Gastrocnemius medialis (tissue), 4 donors: ENCODE measurements at regions not wholly inside any gene's neighbourhood (a gene's known extent, or its start where the extent isn't known, plus 50 kb on each side); places are given as distances from the start of the nearest gene placed in this dataset.

ENCODE experiments used
- CTCF ChIP-seq, 5 experiments: fragments of 450-650 bp in 3 of 5; fragments of 200-600 bp in 2 of 5; sonication (generic) in 2 of 5; IDR thresholded peaks in 4 of 5; conservative IDR thresholded peaks in 1 of 5; 1 replicate in 4 of 5; 2 replicates in 1 of 5; pipeline ENCODE4 v1.5.1; 2016 to 2019; ENCODE audit warnings: antibody characterized with exemption in 5 of 5, mild to moderate bottlenecking in 3 of 5, moderate library complexity in 3 of 5
- POLR2A ChIP-seq, 2 donors: fragments of 450-650 bp; IDR thresholded peaks; one replicate each; pipeline ENCODE4 v1.6.1; 2017; ENCODE audit warnings: antibody characterized with exemption in 2 of 2, mild to moderate bottlenecking in 2 of 2, moderate library complexity in 2 of 2

DNA sequence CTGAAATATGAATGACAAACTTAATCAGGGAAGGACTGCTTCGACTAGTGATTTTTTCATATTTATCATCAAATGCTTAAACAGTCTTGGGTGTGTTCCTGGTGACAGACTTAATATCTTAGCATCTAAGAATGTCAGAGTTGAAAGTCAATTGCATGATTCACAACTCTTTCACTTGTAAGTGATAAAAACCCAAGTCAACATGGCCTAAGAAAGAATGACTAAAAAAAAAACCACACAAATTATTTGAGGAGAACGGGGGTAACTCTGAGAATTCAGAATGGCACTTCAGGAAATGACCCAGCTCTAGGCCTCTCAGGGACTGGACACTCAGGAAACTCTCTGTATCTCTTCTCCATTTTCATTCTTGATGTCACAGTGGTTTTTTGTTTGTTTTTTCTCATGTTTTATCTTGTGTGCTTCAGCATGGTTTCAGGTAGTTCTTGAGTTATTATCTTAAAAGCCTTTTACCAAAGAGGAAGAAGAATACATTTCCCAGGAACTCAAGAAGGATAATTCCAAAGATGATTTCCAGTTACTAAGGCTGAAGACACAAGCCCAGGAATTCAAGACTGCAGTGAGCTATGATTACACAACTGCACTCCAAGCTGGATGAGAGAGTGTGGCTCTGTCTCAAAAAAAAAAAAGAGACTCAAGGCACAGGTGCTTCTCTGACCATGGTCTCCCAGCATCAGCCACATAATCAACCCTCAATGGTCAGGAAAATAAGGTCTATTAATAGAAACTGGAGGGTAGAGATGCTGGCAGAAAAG is 1697.8 kb upstream of the IGFBP7 start:
- TF ChIP-seq CTCF (IDR thresholded peaks at IDR 0.05 in 4 of 5, conservative IDR thresholded peaks at IDR 0.05 in 1 of 5): no peak
- TF ChIP-seq POLR2A (IDR thresholded peaks at IDR 0.05): no peak
